Stimulated activated naive CD4-positive, alpha-beta T cell treated with Interleukin-2 at 50 U/mL for 16 hours (primary cell): ENCODE measurements at regions not wholly inside any gene's neighbourhood (a gene's known extent, or its start where the extent isn't known, plus 50 kb on each side); places are given as distances from the start of the nearest gene placed in this dataset.
"Not testable (repeated sequence)": the region's sequence is repeated elsewhere in the genome, so short reads cannot be mapped to it uniquely, and the experiment has no call there.

Experiments
- DNase-seq: peaks from one replicate; lab custom pipeline; 2025; lab: John Stamatoyannopoulos, UW

- no peak for DNase-seq
Observed at GRCh38 chr18:41693008-41693407, 262.0 kb upstream of the PIK3C3 start.

- no peak for DNase-seq
Observed at GRCh38 chr18:41690332-41691127, 264.5 kb upstream of the PIK3C3 start.

DNA sequence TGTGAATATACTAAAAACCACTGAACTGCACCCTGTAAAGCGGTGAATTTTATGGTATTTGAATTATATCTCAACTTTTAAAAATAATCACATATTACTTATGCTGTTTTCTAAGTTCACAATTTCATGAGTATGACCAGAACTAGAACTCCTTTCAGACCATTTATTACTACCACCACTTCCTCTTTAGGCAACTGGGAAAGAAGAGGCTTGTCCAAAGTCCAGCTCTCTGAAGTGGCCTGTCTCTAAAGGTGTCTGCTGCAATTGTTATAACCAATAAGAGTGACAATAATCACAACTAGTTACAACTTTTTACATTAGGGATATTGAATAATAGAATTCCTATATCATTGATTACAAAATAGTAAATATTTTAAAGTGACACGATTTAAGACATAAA lies 267.9 kb upstream of the PIK3C3 start:
- no peak for DNase-seq

DNA sequence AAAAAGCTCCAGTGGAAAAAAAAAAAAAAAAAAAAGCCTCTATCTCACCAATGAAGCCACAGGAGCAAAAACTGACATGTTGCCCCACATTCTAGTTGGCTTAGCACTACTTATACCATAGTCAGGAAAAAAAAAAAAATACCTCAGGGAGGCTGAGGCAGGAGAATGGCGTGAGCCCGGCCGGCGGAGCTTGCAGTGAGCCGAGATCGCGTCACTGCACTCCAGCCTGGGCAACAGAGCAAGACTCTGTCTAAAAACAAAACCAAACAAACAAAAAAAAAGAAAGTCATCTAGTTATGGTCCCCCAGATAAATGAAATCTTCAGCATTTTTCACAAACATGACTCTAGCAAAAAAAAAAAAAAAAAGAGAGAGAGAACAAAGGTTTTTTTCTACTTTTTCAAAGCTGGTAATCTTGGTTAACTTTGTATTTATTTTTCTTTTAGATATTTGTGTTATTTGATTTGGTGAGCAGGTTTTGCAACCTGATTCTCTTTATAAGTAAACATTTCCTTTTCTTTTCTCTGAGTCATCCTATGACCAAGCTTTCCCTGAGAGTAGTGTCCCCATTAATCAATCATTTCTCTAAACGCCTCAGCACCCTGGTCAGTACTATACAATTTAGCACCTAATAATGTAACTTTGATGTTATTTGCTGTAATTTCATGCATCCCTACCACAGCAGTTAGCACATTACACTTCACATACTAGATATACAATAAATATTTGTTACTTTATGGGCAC lies 273.7 kb upstream of the PIK3C3 start:
- DNase-seq: no peak

DNA sequence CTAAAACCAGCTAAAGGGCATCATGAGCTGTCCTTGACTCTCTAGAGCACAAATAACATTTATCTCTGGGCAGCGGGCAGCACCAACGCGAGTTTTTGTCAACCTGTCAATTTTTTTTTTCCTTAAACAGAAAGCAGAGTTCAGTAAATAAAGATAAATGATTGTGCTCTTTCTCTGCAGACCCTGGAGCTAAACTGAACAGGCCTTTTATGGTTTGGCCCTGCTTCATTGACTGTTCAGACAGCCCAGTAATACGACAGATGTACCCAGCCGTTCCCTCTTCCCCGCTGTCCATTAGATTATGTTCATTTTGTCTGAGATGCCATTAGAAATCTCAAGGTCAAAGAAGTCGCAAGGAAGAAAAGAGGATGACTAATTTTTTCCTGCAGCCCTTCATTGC lies 280.5 kb upstream of the PIK3C3 start:
- no peak for DNase-seq

DNA sequence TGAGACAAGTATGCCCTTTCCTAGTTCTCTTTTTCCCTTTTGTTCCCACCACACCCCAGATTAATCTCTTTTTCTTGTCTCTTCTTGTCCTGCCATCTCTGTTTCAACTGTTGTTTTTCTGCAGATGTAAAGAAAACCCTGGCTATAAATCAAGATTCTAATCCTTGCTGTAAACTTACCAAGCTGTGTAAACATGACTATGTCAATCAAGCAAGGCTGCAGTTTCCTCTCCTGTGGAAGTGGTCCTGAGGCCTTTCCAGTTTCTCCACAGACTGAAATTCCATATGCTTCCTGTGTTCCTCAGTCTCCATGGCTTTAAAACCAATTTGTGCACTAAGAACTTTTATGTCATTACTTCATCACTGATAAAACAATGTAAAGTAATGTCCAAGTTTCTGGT lies 288.8 kb upstream of the PIK3C3 start:
- no peak for DNase-seq

GRCh38 chr18:41665210-41665609 lies 289.8 kb upstream of the PIK3C3 start:
- no peak for DNase-seq

- DNase-seq: no peak
Observed at GRCh38 chr18:41660654-41661053, 294.4 kb upstream of the PIK3C3 start.

GRCh38 chr18:41659438-41660130 lies 295.4 kb upstream of the PIK3C3 start:
- DNase-seq: no peak

DNA sequence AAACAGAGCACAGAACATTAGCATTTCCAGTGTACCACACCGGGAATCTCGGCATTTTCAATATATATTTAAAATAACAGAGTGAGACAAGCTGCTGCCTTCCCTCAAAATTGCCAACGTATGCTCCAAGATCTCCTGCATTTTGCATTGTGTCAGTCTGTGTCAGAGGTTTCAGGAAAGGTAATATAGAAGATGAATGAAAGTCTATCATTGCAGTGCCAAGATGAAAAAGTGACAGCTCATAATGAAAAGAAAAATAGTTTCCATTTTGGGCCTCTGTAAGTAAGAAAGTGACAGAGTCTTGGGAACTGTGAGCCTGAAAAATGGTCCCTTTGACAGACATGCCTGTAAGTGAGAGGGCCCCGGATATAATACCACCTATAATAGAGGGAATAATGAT lies 297.8 kb upstream of the PIK3C3 start:
- DNase-seq: no peak

- DNase-seq: no peak
Observed at GRCh38 chr18:41655074-41655473, 300.0 kb upstream of the PIK3C3 start.

- DNase-seq: no peak
Observed at GRCh38 chr18:41647914-41648313, 307.1 kb upstream of the PIK3C3 start.

DNA sequence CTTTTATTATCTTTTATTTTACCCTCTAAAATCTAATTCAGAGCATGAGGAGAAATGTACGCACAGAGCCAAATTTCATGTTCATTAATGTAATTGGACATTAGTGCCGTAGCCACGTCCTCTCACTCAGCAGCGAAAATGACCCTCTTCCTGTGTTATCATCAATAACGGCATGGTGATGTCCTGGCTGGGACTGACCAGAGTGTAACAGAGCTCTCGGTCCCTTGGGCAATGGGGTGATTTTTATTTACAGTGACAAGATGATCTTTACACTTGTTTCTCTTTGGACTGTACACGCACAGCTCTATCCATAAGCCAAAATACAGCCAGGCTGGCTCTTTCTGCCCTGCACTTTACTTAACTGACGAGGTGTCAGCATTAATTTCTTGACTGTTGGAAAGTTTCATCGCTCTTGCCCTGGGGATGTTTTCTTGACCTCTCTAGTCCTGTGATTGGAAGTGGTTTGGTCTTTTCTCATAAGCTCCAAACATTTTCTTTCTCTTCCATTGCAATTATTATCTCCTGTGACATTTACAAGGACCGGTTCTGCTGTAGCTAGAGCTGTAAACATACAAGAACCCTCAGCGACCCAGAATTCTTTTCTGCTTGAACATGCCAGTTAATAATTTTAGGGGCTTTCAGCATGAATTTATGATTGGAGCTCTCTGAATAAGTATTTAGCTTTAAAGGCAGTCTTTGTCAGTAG lies 308.0 kb upstream of the PIK3C3 start:
- no peak for DNase-seq

GRCh38 chr18:41645589-41646360 lies 309.3 kb upstream of the PIK3C3 start:
- no peak for DNase-seq

DNA sequence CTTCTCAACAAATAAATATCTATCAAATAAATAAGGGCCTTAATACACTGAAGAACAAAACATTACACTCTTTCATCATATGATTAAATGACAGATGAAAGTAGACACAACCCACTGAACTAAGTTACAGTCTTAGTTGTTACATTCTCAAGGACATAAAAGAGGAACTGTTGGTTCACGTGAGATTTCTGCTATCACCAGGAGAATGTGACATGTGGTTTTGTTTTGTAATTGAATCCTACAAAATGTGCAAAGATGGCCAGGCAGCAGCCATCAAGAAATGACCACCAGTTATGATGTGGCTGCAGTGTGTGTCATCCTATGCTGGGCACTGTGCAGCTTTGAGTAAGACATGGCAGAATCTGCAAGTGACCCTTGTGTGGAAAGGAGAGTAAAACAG lies 310.6 kb upstream of the PIK3C3 start:
- DNase-seq: no peak

- DNase-seq: no peak
Observed at GRCh38 chr18:41643427-41643826, 311.6 kb upstream of the PIK3C3 start.

- DNase-seq: no peak
Observed at GRCh38 chr18:41642756-41643155, 312.3 kb upstream of the PIK3C3 start.

- DNase-seq: no peak
Observed at GRCh38 chr18:41639218-41639617, 315.8 kb upstream of the PIK3C3 start.

DNA sequence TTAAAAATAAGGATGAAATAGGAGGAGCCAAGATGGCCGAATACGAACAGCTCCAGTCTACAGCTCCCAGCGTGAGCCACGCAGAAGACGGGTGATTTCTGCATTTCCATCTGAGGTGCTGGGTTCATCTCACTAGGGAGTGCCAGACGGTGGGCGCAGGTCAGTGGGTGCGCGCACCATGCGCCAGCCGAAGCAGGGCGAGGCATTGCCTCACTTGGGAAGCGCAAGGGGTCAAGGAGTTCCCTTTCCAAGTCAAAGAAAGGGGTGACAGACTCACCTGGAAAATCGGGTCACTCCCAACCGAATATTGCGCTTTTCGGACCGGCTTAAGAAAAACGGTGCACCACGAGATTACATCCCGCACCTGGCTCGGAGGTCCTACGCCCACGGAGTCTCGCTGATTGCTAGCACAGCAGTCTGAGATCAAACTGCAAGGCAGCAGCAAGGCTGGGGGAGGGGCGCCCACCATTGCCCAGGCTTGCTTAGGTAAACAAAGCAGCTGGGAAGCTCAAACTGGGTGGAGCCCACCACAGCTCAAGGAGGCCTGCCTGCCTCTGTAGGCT lies 323.2 kb upstream of the PIK3C3 start:
- not testable (repeated sequence) for DNase-seq

GRCh38 chr18:41630232-41630886 lies 324.7 kb upstream of the PIK3C3 start:
- no peak for DNase-seq

- DNase-seq: no peak
Observed at GRCh38 chr18:41624460-41624859, 330.6 kb upstream of the PIK3C3 start.
